ENCODE measurements at regions not wholly inside any gene's neighbourhood (a gene's known extent, or its start where the extent isn't known, plus 50 kb on each side); places are given as distances from the start of the nearest gene placed in this dataset.

GRCh38 chr15:94047566-94047965 is 183.8 kb upstream of the MCTP2 start:
- Mint-ChIP-seq H3K36me3 (no peaks in the 10 kb centered on the region), H3K27ac (no peak overlapping the region), H3K27me3 (no peaks in the 10 kb centered on the region), H3K9me3 (peaks cover 4% of the 10 kb centered on the region), H3K4me3 (no peak overlapping the region), H3K4me1 (no peaks in the 10 kb centered on the region)
- ATAC-seq = no peak

GRCh38 chr15:94042180-94042928 is 189.0 kb upstream of the MCTP2 start:
- no peak overlapping the region for H3K27ac Mint-ChIP-seq
- H3K27me3 Mint-ChIP-seq = no peaks in the 10 kb centered on the region
- H3K9me3 Mint-ChIP-seq = peaks cover 9% of the 10 kb centered on the region
- ATAC-seq = no peak
- H3K4me3 Mint-ChIP-seq = no peak overlapping the region
- H3K36me3 Mint-ChIP-seq = no peaks in the 10 kb centered on the region
- no peaks in the 10 kb centered on the region for H3K4me1 Mint-ChIP-seq

- Mint-ChIP-seq H3K27me3 (no peaks in the 10 kb centered on the region), H3K4me1 (no peaks in the 10 kb centered on the region), H3K9me3 (peaks cover 9% of the 10 kb centered on the region), H3K36me3 (no peaks in the 10 kb centered on the region), H3K27ac (no peak overlapping the region), H3K4me3 (no peak overlapping the region)
- no peak for ATAC-seq
Observed at GRCh38 chr15:94041746-94042145, 189.6 kb upstream of the MCTP2 start.

- no peak overlapping the region for H3K4me3 Mint-ChIP-seq
- H3K27me3 Mint-ChIP-seq = no peaks in the 10 kb centered on the region
- H3K27ac Mint-ChIP-seq = no peak overlapping the region
- H3K9me3 Mint-ChIP-seq = peaks cover 9% of the 10 kb centered on the region
- no peaks in the 10 kb centered on the region for H3K36me3 Mint-ChIP-seq
- no peak for ATAC-seq
- no peaks in the 10 kb centered on the region for H3K4me1 Mint-ChIP-seq
Observed at GRCh38 chr15:94040541-94041248, 190.7 kb upstream of the MCTP2 start.

GRCh38 chr15:94036156-94036555 is 195.2 kb upstream of the MCTP2 start:
- H3K27ac Mint-ChIP-seq = no peak overlapping the region
- H3K9me3 Mint-ChIP-seq = peaks cover 4% of the 10 kb centered on the region
- H3K36me3 Mint-ChIP-seq = no peaks in the 10 kb centered on the region
- no peak overlapping the region for H3K4me3 Mint-ChIP-seq
- no peak for ATAC-seq
- H3K4me1 Mint-ChIP-seq = no peaks in the 10 kb centered on the region
- peaks cover 13% of the 10 kb centered on the region for H3K27me3 Mint-ChIP-seq

- H3K27ac Mint-ChIP-seq = no peak overlapping the region
- peaks cover 14% of the 10 kb centered on the region for H3K27me3 Mint-ChIP-seq
- H3K4me3 Mint-ChIP-seq = no peak overlapping the region
- no peak for ATAC-seq
- H3K4me1 Mint-ChIP-seq = no peaks in the 10 kb centered on the region
- no peaks in the 10 kb centered on the region for H3K36me3 Mint-ChIP-seq
- H3K9me3 Mint-ChIP-seq = peaks cover 4% of the 10 kb centered on the region
Observed at GRCh38 chr15:94033683-94034020, 197.7 kb upstream of the MCTP2 start.

GRCh38 chr15:94033014-94033682 is 198.2 kb upstream of the MCTP2 start:
- ATAC-seq = no peak
- H3K9me3 Mint-ChIP-seq = peaks cover 1% of the 10 kb centered on the region
- no peaks in the 10 kb centered on the region for H3K4me1 Mint-ChIP-seq
- H3K4me3 Mint-ChIP-seq = no peak overlapping the region
- no peaks in the 10 kb centered on the region for H3K36me3 Mint-ChIP-seq
- peaks cover 19% of the 10 kb centered on the region for H3K27me3 Mint-ChIP-seq
- H3K27ac Mint-ChIP-seq = no peak overlapping the region

- Mint-ChIP-seq H3K4me1 (no peaks in the 10 kb centered on the region), H3K9me3 (no peaks in the 10 kb centered on the region), H3K4me3 (no peak overlapping the region), H3K27me3 (peaks cover 22% of the 10 kb centered on the region), H3K36me3 (no peaks in the 10 kb centered on the region), H3K27ac (no peak overlapping the region)
- ATAC-seq = no peak
Observed at GRCh38 chr15:94032571-94032970, 198.8 kb upstream of the MCTP2 start.

GRCh38 chr15:94031072-94031471 is 200.3 kb upstream of the MCTP2 start:
- H3K4me1 Mint-ChIP-seq = no peaks in the 10 kb centered on the region
- ATAC-seq = no peak
- no peaks in the 10 kb centered on the region for H3K9me3 Mint-ChIP-seq
- H3K27ac Mint-ChIP-seq = no peak overlapping the region
- H3K4me3 Mint-ChIP-seq = no peak overlapping the region
- H3K36me3 Mint-ChIP-seq = no peaks in the 10 kb centered on the region
- H3K27me3 Mint-ChIP-seq = peaks cover 22% of the 10 kb centered on the region

GRCh38 chr15:94029495-94029894 is 201.9 kb upstream of the MCTP2 start:
- no peak for ATAC-seq
- Mint-ChIP-seq H3K36me3 (no peaks in the 10 kb centered on the region), H3K27me3 (peaks cover 22% of the 10 kb centered on the region), H3K4me1 (no peaks in the 10 kb centered on the region), H3K4me3 (no peak overlapping the region), H3K9me3 (no peaks in the 10 kb centered on the region), H3K27ac (no peak overlapping the region)

GRCh38 chr15:94028809-94029208 is 202.6 kb upstream of the MCTP2 start:
- H3K9me3 Mint-ChIP-seq = no peaks in the 10 kb centered on the region
- no peaks in the 10 kb centered on the region for H3K36me3 Mint-ChIP-seq
- H3K4me3 Mint-ChIP-seq = no peak overlapping the region
- H3K4me1 Mint-ChIP-seq = no peaks in the 10 kb centered on the region
- no peak overlapping the region for H3K27ac Mint-ChIP-seq
- no peak for ATAC-seq
- H3K27me3 Mint-ChIP-seq = peaks cover 21% of the 10 kb centered on the region

GRCh38 chr15:94028121-94028520 is 203.2 kb upstream of the MCTP2 start:
- H3K9me3 Mint-ChIP-seq = no peaks in the 10 kb centered on the region
- H3K4me3 Mint-ChIP-seq = no peak overlapping the region
- peaks cover 20% of the 10 kb centered on the region for H3K27me3 Mint-ChIP-seq
- ATAC-seq = no peak
- no peaks in the 10 kb centered on the region for H3K36me3 Mint-ChIP-seq
- no peaks in the 10 kb centered on the region for H3K4me1 Mint-ChIP-seq
- no peak overlapping the region for H3K27ac Mint-ChIP-seq

GRCh38 chr15:94027581-94027980 is 203.8 kb upstream of the MCTP2 start:
- Mint-ChIP-seq H3K27ac (no peak overlapping the region), H3K36me3 (no peaks in the 10 kb centered on the region), H3K27me3 (peaks cover 18% of the 10 kb centered on the region), H3K9me3 (no peaks in the 10 kb centered on the region), H3K4me3 (no peak overlapping the region), H3K4me1 (no peaks in the 10 kb centered on the region)
- ATAC-seq = no peak

GRCh38 chr15:94026458-94027304 is 204.7 kb upstream of the MCTP2 start:
- Mint-ChIP-seq H3K27ac (no peak overlapping the region), H3K4me3 (no peak overlapping the region), H3K9me3 (no peaks in the 10 kb centered on the region), H3K4me1 (no peaks in the 10 kb centered on the region), H3K36me3 (no peaks in the 10 kb centered on the region), H3K27me3 (peaks cover 24% of the 10 kb centered on the region)
- no peak for ATAC-seq

GRCh38 chr15:94023531-94023930 is 207.8 kb upstream of the MCTP2 start:
- H3K9me3 Mint-ChIP-seq = no peaks in the 10 kb centered on the region
- no peak for ATAC-seq
- H3K36me3 Mint-ChIP-seq = no peaks in the 10 kb centered on the region
- no peak overlapping the region for H3K4me3 Mint-ChIP-seq
- no peaks in the 10 kb centered on the region for H3K4me1 Mint-ChIP-seq
- H3K27ac Mint-ChIP-seq = no peak overlapping the region
- peaks cover 24% of the 10 kb centered on the region for H3K27me3 Mint-ChIP-seq

Data from stimulated activated memory B cell treated with anti-CD40 and anti-IgM and Interleukin-4, amounts not matched to agents 10 μg/mL and 1 μg/mL and 100 μg/mL, for 72 hours (primary cell).